ENCODE measurements at regions not wholly inside any gene's neighbourhood (a gene's known extent, or its start where the extent isn't known, plus 50 kb on each side); places are given as distances from the start of the nearest gene placed in this dataset.

DNA sequence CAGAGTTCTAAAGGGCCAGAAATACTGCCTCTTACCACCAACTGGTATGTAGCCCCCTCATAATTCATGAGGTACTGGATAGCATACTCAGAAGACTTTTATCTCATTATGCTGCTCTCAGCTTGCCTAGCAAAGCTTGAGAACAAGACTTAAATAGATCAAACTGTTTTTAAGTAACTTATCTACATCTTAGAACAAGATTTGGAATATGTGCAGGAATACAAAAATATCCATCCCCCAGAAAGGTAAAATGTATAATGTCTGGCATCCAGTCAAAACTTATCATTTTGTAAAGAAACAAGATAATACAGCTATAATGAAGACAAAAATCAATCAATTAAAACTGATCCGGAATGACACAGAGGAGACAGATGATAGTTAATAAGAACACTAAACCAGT lies 400.4 kb upstream of the TGFBR2 start:
- DNase-seq (ENCODE audit: low read depth, low spot score) = no peak

DNA sequence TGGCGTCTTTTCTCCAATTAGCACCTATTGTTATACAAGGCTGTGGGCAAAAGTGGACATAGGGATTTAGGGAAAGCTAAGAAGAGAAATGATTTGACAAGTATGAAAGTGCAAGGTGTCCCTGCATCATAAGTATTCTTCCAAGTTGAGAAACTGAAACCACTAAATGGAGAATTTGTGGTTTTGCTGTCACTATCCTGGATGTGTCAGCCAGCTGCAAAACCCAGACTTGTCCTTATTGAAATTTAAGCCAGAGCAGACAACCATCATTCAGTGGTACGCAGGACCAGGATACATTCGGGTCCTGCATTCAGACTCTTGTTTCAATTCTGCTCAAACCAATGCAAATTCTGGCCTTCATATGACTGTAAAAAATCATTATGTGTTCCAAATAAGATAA lies 384.8 kb upstream of the TGFBR2 start:
- DNase-seq (ENCODE audit: low read depth, low spot score) = no peak

DNA sequence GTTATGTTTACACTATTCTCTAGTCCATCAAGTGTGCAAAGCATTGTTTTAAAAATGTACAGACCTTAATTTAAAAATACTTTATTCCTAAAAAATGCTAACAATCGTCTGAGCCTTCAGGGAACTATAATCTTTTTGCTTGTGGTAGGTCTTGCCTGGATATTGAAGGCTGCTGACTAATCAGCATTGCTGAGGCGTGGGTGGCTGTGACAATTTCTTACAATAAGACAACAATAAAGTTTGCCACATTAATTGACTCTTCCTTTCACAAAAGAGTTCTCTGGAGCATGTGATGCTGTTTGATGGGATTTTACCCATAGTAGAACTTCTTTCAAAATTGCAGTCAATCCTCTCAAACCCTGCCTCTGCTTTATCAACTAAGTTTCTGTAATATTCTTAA lies 384.0 kb upstream of the TGFBR2 start:
- no peak for DNase-seq (ENCODE audit: low read depth, low spot score)

DNA sequence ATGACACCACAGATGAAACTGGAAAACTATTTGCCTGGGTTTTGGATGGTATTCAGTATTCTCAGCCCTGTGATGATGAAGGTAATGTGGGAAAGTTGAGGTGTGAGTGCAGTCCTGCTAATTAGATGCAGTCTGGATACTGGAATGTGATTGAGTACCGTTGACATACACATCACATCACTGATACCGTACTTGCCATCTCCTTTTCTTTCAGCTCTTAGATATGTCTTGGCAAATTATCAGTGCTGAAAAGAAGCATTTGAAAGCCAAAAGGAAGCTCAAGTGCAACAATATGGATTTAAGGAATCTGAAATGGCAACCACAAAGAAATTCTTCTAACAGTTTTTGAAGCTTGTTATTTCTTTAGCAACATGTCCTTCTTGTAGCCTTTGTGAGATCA lies 381.4 kb upstream of the TGFBR2 start:
- no peak for DNase-seq (ENCODE audit: low read depth, low spot score)

DNA sequence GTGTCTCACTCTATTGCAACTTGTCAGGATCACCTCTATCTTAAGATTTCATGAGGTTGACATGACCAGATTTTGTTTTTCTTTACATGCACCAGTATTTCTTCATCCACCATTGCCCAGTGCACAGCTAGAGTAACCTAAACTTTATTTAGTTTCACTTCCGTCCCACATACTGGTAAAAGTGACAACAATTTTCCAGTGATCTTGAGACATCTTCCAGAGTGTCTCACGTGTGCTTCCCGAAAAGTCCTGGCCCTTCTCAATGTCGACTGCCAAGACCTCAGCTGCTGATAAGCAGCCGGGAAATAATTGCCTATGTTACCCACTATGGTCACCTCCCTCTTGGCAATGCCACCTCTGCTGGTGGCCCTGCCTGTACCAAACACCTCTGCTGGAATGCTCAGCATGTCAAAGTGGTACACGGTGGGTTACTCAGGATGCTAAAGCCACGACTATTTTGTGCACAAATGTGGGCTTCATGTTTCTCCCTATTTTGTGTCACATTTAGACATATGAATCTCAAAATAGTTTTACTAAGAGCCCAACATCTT lies 379.7 kb upstream of the TGFBR2 start:
- DNase-seq (ENCODE audit: low read depth, low spot score) = no peak

DNA sequence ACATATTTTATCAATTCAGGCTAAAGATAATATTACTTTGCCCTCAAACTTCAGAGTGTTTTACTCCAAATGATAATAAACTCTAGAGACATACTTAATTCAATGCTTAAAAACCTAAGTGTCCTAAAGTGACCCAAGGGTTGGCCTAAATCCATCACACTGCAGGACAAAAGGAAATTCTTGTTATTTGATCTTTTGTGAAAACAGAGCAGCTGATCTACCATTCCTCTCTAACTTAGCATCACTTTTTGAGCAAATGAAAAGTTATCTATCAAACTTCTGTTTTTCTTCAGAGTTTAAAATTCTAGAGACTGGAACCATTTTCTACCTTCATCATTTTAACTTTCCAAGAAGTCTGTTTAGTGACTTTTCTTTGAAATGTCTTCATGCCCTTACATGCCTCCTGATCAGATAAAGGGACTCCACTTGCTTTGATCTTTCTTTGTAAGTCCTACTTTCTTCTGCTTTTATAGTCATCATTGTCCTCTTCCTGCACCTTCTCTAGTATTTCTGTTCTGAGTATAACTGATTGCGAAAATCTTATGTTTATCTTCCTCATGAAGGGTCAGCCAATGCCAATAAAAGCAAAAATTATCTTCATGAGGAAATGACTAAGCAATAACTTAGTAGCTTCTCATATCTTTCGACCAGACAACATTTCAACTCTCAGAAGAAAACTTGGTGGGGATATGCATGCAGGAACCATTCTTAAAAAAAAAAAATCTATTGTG lies 378.7 kb upstream of the TGFBR2 start:
- DNase-seq (ENCODE audit: low read depth, low spot score) = no peak

DNA sequence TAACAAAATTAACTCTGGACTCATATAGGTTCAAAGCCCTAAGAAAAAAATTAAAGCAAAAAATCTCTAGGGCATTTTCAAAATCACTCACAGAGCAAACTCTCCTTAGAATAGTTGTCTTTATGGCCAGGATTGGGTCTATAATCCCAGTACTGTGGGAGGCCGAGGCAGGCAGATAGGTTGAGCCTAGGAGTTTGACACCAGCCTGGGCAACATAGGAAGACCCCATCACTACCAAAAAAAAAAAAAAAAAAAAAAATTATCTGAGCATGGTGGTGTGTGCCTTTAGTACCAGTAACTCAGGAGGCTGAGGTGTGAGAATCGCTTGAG lies 378.1 kb upstream of the TGFBR2 start:
- no peak for DNase-seq (ENCODE audit: low read depth, low spot score)

DNA sequence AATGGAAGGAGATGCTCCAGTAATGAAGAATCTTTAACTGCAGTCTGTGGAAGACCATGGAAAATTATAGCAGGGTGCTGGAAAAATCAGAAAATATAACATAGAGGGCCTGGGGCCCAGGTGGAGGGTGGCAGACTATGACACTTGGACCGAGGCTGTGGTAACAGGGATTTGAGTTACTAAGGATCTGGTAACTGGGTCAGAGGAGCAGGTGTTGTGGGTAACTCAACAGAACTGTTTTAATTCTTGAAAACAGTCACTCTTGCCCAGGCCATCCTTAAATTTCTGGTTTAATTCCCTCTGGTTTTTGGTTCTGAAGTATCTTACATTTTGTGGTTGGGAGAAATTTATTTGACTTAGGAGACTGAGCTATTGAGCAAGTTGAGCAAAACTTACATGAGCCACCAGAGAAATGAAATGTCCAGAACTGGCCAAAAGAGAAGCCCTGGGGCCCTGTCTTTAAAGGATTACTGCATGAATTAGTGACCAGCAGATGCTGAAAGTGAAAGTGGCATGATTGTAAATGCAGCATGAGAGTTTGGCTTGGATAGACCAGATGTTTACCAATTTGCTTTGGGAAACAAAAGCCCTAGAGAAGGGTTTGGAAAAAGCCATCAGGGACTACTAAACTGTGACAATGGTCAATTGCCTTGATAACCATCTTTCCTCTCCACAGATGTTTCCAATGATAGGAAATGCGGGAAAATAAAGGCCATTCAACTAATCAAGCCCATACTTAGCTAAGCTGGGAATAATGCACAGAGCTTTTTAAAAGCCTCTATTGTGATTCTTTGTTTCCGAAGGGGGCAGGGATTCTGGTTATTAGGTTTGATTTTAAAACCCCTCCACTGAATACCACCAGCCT lies 374.9 kb upstream of the TGFBR2 start:
- DNase-seq (ENCODE audit: low read depth, low spot score) = no peak

DNA sequence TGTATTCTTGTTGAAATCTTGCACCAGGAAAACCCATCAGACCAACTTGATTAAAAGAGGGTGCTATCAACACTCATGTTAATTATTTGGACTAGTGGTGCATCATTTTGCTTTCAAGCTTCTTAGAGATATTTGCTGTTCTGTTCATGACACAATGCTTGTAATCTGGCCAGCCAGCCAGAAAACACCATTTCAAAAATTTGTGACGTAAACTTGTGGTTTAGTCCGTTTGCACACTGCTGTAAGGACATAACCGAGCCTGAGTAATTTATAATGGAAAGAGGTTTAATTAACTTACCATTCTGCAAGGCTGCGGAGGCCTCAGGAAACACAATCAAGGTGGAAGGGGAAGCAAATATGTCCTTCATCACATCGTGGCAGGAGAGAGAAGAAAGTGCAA lies 374.3 kb upstream of the TGFBR2 start:
- DNase-seq (ENCODE audit: low read depth, low spot score) = no peak

DNA sequence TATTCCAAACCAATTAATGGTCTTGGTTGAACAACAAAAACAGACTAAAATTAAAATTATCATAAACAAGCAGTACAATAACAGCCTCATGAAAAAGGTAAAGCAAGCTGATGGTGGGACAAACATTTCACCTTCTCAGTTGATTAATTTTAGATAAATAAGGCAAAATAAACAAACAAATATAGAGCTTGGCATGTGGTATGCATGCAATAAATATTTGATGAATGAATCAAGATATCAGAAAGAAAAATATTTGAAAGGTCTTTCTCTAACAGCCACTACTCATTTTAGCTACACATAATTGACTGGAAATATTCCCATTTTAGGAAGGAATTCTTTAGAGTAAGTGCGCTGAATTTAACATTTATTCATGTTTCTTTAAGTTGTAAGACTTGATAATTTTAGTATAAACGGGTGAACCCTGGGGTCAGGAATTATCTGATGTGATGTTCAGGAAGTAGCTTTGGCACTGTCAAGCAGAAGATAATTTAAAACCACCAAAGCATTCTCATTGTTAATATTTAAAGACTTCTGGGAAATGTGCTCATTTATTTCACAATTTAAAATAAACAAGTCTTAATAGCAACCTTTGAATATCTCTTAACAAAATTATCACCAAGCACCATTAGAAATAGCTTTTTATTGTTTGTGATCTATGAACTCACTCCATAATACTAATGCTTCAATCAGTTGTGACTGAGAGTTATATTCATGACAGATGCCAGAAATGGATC lies 372.3 kb upstream of the TGFBR2 start:
- DNase-seq (ENCODE audit: low read depth, low spot score) = no peak

DNA sequence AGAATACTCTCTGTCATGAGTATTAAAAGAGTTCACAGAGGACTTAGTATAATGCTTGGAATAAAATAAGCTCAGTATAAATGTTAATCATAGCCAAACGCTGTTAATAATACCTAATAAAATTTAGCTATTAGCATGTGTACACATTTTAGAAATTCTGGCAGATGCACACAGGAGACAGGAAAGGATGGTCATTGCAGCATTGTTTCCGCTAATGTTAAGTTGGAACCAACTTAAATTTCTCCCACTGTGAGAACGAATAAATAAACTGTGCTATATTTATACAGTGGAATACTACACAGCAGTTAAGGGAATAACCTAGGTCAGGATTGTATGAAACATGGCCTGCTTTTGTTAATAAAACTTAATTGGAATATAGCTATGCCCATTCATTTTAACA lies 370.4 kb upstream of the TGFBR2 start:
- DNase-seq (ENCODE audit: low read depth, low spot score) = no peak

DNA sequence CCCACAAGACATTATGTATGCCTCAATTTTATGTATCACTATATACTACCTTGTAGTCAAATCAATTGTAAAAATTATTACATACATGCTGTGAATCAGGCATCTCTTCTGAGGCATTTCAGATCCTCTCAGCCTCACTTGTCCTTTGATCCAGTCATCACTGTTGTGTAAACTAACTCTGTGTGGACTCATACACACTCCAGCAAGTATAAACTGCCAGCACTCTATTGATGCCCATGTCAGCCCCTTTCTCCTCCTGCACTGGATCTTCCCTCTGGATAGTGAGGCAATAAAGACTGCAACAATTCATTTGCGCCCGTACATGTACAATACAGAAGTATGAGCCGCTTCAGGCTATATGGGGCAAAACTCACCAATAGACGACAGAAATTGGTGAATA lies 364.7 kb upstream of the TGFBR2 start:
- DNase-seq (ENCODE audit: low read depth, low spot score) = no peak

DNA sequence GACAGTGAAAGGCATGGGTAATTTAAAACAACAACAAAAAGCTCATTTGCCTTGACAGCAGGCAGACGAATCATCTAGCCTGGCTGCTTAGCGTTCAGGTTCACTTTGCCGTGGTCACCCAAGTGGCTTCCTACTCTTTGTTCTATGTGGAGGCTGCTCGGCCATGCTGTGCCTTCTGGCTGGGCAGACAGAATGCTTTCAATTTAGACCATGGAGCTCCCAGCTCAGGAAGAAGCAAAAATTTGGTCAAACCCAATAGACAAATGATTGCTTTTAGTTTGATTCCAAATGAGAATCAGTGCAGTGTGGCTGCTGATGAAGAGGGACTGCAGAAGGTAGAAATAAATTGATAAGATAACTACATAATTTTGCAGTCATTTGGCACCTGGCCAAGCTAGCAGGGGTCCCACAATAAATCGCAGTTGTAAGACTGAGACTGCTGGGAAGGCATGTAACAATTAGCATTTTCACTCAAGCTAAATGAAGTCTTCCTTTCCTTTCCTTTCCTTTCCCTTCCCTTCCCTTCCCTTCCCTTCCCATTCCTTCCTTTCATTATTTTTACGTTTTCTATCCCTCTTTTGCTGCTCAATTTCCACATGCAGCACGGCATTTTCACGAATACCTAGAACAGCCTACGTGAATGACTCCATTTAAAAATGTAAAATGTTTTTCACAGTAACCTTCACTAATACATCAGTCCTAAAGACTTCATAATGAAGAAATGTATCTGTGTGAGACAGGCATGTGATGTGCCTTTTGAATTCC lies 360.4 kb upstream of the TGFBR2 start:
- DNase-seq (ENCODE audit: low read depth, low spot score) = no peak

DNA sequence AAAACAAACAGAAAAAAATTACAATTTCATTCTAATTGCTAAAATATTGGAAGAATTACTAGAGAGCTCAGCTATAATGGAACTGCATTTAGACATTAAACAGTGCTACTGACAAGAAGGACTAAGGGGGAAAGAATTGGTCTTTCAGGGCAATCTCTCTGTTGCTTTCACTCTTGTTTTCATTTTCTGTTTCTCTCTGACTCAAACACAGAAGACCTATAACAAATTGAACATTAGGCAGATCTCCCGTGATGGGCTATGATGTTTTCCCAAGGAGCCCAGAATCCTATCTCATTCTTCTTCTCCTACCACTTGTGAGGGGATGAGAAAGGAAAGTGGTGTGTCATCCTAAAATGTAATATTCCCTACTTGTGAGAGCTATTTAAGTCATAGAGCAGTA lies 358.0 kb upstream of the TGFBR2 start:
- DNase-seq (ENCODE audit: low read depth, low spot score) = no peak

DNA sequence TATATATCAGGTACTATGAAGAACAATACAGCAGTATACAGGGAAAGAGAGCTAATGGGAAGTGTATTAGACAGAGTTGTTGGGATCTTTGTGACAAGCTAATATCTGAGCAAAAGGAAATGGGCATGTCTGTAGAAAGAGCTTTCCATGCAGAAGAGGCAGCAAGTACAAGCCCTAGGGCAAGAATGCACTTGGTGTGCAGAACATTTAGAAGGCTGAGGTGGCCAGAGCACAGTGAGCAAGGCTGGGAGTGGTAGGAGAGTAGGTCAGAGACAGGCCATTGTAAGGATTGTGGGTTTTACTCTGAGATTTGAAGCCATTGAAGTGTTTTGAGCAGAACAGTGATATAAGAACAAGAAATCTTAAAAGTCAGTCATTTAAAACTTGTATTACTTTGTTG lies 353.9 kb upstream of the TGFBR2 start:
- DNase-seq (ENCODE audit: low read depth, low spot score) = no peak

DNA sequence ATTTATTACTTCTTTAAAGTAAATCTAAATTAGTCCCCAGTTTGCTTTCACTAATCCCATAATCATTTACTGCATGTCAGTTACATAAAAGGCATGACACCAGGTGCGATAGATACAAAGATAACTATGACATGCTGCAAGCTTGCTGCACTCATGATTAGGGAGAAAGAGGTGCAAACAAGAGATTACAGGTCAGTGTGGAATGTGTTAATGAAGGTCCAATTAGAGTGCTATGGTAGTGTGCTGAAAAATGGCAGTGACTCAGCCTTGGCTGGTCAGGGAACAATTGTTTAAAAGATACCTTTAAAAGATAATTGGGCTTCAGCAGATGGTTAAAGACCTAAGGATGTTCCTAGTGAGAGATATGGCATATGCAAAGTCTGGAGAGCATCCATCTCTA lies 352.6 kb upstream of the TGFBR2 start:
- DNase-seq (ENCODE audit: low read depth, low spot score) = no peak

DNA sequence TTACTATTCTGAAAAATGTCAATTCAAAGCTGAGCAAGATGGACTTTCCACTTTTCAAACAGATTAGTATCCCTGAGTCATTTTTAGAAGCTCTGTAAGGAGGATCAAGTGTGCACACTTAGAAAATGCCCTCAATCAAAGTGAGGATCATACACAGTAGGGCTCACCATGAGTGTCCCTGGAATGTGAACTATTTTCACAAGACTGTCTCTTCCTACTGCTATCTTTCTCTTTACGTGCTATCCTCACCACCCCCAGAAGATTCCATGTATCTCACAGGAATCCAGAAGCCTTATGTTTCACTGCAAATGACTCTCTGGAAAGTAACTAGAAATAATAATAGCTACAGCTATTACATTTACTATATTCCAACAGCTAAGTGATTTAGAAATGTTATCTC lies 349.9 kb upstream of the TGFBR2 start:
- no peak for DNase-seq (ENCODE audit: low read depth, low spot score)

DNA sequence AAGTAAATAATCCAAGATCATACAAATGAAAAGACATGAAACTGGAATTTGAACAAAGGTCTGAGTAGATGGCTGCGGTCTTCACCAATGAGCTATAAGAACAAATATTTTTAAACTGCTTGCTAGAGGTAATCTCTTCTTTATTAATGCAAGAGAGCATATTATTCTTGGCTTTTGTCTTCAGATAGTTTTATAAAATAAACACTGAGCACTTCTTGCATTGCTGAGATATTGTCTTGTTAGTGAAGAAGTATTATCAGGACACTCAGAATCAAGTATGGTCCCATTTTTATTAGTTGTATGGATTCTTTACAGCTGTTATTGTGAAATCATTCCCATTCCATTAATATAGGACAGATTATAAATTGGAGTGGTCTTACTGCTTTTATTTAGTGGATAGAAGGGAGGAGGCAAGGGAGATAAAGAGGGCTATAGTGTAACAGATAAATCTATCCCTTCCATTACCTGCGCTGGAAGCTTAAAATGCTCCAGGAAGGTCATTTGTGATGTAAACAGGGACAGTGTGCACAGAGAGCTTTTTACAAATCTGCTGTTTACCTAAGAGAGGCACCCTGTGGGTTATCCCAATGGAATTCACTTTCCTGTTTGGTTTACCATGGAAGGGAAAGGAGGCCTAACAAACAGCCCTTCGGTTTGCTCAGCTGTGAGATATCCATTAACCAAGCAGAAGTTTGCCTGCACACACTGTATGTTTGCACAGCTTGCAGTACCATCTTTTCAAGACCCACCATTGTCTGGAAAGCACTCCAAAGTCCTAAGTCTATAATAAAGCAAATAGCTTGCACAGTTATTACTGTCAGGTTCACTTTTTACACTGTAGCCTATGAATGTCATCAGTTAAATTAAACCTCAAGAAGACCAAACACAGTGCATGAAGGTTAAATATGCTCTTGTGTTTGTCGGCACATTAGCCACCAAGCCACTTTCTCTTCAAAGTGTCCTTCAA lies 347.7 kb upstream of the TGFBR2 start:
- no peak for DNase-seq (ENCODE audit: low read depth, low spot score)

DNA sequence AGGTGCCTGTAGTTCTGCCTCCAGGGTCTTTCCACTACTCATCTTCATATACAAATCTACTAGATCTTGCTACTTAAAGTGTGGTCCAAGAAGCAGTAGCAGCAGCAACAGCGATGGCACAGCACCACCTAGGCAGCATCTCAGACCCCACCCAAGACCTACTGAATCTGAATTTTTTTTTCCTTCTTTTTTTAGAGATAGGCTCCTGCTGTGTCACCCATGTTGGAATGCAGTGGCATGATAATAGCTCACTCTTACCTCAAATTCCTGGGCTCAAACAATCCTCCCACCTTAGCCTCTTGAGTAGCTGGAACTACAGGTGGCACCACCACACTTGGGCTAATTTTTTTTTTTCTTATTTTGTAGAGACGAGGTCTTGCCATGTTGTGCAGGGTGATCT lies 346.7 kb upstream of the TGFBR2 start:
- DNase-seq (ENCODE audit: low read depth, low spot score) = no peak

DNA sequence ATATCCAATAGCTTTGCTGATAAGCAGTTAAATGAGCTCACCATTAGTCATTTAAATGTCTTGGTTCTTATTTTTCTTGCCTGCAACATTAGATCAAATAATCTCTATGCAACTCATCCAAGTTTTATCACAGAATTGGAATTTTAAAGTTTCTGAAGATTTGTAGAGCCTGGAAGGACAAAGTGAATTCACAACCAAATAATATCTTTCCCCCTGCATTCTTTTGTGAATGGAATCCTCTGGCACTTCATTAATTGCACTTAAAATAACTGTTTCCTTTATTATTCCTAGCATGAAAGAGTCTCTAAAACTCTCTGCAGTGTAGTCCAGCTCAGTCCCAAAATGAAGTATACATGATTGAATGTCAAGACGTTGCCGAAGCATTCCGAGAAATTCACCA lies 345.6 kb upstream of the TGFBR2 start:
- DNase-seq (ENCODE audit: low read depth, low spot score) = no peak
